ENCODE measurements at regions not wholly inside any gene's neighbourhood (a gene's known extent, or its start where the extent isn't known, plus 50 kb on each side); places are given as distances from the start of the nearest gene placed in this dataset.

GRCh38 chr4:138399081-138399480 lies 156.9 kb upstream of the SLC7A11 start:
- dilution Hi-C loops (cut with MboI; ENCODE audit: extremely low pct_ligation_motif_present, low sequenced_read_pairs) (no loop called here), intact Hi-C loops (cut with micrococcal nuclease) (loop anchor here (1.0 kb wide), 2 partner anchors 40 to 157 kb away; partner anchors contain the start of gene SLC7A11)
- Histone ChIP-seq H3K79me2 (ENCODE audit: control insufficient read depth, insufficient read depth, low read length) (no peaks in the 10 kb centered on the region), H3K9me3 (replicated peaks; ENCODE audit: control insufficient read depth, insufficient read depth, low read length) (no peaks in the 10 kb centered on the region), H3K9ac (replicated peaks; ENCODE audit: extremely low read depth, insufficient read depth, low read length) (no peak overlapping the region), H3K4me3 (replicated peaks in 1 of 3; ENCODE audit: insufficient read depth in 1 of 3, low read depth in 1 of 3, low read length in 3 of 3) (no peak overlapping the region), H3K4me1 (ENCODE audit: control insufficient read depth, extremely low read depth, insufficient read depth, low read length) (peaks cover 18% of the 10 kb centered on the region), H3K27ac (ENCODE audit: insufficient read depth, low read depth, low read length) (peak overlapping the region; percentile 30), H3K4me2 (ENCODE audit: insufficient read depth, low read length) (peak overlapping the region; percentile 80), H3K9me1 (replicated peaks; ENCODE audit: control insufficient read depth, extremely low read depth, insufficient read depth, low read length) (no peaks in the 10 kb centered on the region), H2AFZ (ENCODE audit: low read depth, low read length) (peak overlapping the region; percentile 47), H4K20me1 (replicated peaks; ENCODE audit: control insufficient read depth, extremely low read depth, insufficient read depth, low read length) (no peaks in the 10 kb centered on the region), H3K36me3 (ENCODE audit: control insufficient read depth in 2 of 2, extremely low read depth in 1 of 2, insufficient read depth in 2 of 2, low read length in 2 of 2) (no peaks in the 10 kb centered on the region), H3K27me3 (ENCODE audit: control insufficient read depth in 2 of 2, insufficient read depth in 2 of 2, low read length in 2 of 2) (no peaks in the 10 kb centered on the region)
- CTCF ChIA-PET: no interaction called here
- POLR2A ChIA-PET: no interaction called here
- FAIRE-seq (peak; percentile 83), DNase-seq (ENCODE audit: low read depth, low spot score) (peak; percentile 74)
- TF ChIP-seq MAX (IDR thresholded peaks at IDR 0.05; ENCODE audit: insufficient read depth, insufficient read length) (no peak), FOS (IDR thresholded peaks at IDR 0.05; ENCODE audit: borderline replicate concordance, insufficient read depth, low read length) (peak; percentile 41)
- BruUV-seq (replicated peaks): no TSS peak

GRCh38 chr4:138398322-138398721 lies 156.2 kb upstream of the SLC7A11 start:
- H3K9me1 ChIP-seq (replicated peaks; ENCODE audit: control insufficient read depth, extremely low read depth, insufficient read depth, low read length): no peaks in the 10 kb centered on the region
- peak; percentile 54 for DNase-seq (ENCODE audit: low read depth, low spot score)
- peak overlapping the region; percentile 32 for H3K4me2 ChIP-seq (ENCODE audit: insufficient read depth, low read length)
- no TSS peak for BruUV-seq (replicated peaks)
- ChIA-PET POLR2A (no interaction called here), CTCF (no interaction called here)
- H3K27me3 ChIP-seq (ENCODE audit: control insufficient read depth in 2 of 2, insufficient read depth in 2 of 2, low read length in 2 of 2): no peaks in the 10 kb centered on the region
- H3K4me1 ChIP-seq (ENCODE audit: control insufficient read depth, extremely low read depth, insufficient read depth, low read length): peaks cover 18% of the 10 kb centered on the region
- H3K36me3 ChIP-seq (ENCODE audit: control insufficient read depth in 2 of 2, extremely low read depth in 1 of 2, insufficient read depth in 2 of 2, low read length in 2 of 2): no peaks in the 10 kb centered on the region
- dilution Hi-C loops (cut with MboI; ENCODE audit: extremely low pct_ligation_motif_present, low sequenced_read_pairs): no loop called here
- H3K27ac ChIP-seq (ENCODE audit: insufficient read depth, low read depth, low read length): peak overlapping the region; percentile 30
- no peaks in the 10 kb centered on the region for H3K9me3 ChIP-seq (replicated peaks; ENCODE audit: control insufficient read depth, insufficient read depth, low read length)
- intact Hi-C loops (cut with micrococcal nuclease): no loop called here
- TF ChIP-seq GATA2 (IDR thresholded peaks at IDR 0.05; ENCODE audit: insufficient read depth, insufficient read length, low read depth, low read length) (no peak), POLR2A (IDR thresholded peaks at IDR 0.05; ENCODE audit: low read depth, low read length) (no peak), MAX (IDR thresholded peaks at IDR 0.05; ENCODE audit: insufficient read depth, insufficient read length) (no peak), JUN (IDR thresholded peaks at IDR 0.05; ENCODE audit: borderline replicate concordance, insufficient read depth, insufficient read length, low read depth) (no peak), POLR2AphosphoS5 (IDR thresholded peaks at IDR 0.05; ENCODE audit: insufficient read depth, low read depth, low read length) (no peak), CTCF (IDR thresholded peaks at IDR 0.05; ENCODE audit: extremely low read depth in 1 of 2, insufficient read depth in 1 of 2, low read depth in 1 of 2, low read length in 2 of 2) (no peak), MYC (IDR thresholded peaks at IDR 0.05; ENCODE audit: low read depth, low read length) (no peak), FOS (IDR thresholded peaks at IDR 0.05; ENCODE audit: borderline replicate concordance, insufficient read depth, low read length) (no peak), EZH2 (IDR thresholded peaks at IDR 0.05; ENCODE audit: borderline replicate concordance, low read depth, low read length, severe bottlenecking) (no peak)
- FAIRE-seq: peak; percentile 63
- H3K4me3 ChIP-seq (replicated peaks in 1 of 3; ENCODE audit: insufficient read depth in 1 of 3, low read depth in 1 of 3, low read length in 3 of 3): no peak overlapping the region
- H4K20me1 ChIP-seq (replicated peaks; ENCODE audit: control insufficient read depth, extremely low read depth, insufficient read depth, low read length): no peaks in the 10 kb centered on the region
- H3K79me2 ChIP-seq (ENCODE audit: control insufficient read depth, insufficient read depth, low read length): no peaks in the 10 kb centered on the region
- H3K9ac ChIP-seq (replicated peaks; ENCODE audit: extremely low read depth, insufficient read depth, low read length): no peak overlapping the region
- H2AFZ ChIP-seq (ENCODE audit: low read depth, low read length): peak overlapping the region; percentile 82
